Activated CD4-positive, alpha-beta T cell treated with anti-CD3 and anti-CD28 coated beads for 36 hours (primary cell): ENCODE measurements at regions not wholly inside any gene's neighbourhood (a gene's known extent, or its start where the extent isn't known, plus 50 kb on each side); places are given as distances from the start of the nearest gene placed in this dataset.
"Not testable (repeated sequence)": the region's sequence is repeated elsewhere in the genome, so short reads cannot be mapped to it uniquely, and the experiment has no call there.

Source experiments
- ATAC-seq: fragments of 200-7000 bp; cut with Tn5 transposase; one replicate; pipeline ENCODE4 v1.10.0; 2021; ENCODE audit warnings: mild to moderate bottlenecking, moderate library complexity
- CTCF ChIA-PET: fragments of 350-600 bp; sonication (Branson Sonifier 250); formaldehyde crosslinking; loops from one replicate; lab custom pipeline; 2021; ENCODE audit warnings: antibody characterized with exemption; lab: Charles Lee
- POLR2A ChIA-PET: fragments of 350-600 bp; sonication (Branson Sonifier 250); formaldehyde crosslinking; loops from one replicate; lab custom pipeline; 2021; ENCODE audit warnings: antibody characterized with exemption, inconsistent platforms; lab: Charles Lee
- DNase-seq: peaks from one replicate; pipeline ENCODE4 v3.0.0-alpha.2; 2020
- H3K27ac Mint-ChIP-seq: one replicate; pipeline ENCODE4 v1.8.0; 2021; ENCODE audit warnings: mixed read lengths
- H3K27me3 Mint-ChIP-seq: one replicate; pipeline ENCODE4 v1.8.0; 2021; ENCODE audit warnings: mixed read lengths
- H3K36me3 Mint-ChIP-seq: one replicate; pipeline ENCODE4 v1.8.0; 2021; ENCODE audit warnings: low read depth, mixed read lengths
- H3K4me1 Mint-ChIP-seq: one replicate; pipeline ENCODE4 v1.8.0; 2021; ENCODE audit warnings: mixed read lengths
- H3K4me3 Mint-ChIP-seq: one replicate; pipeline ENCODE4 v1.8.0; 2021; ENCODE audit warnings: mild to moderate bottlenecking, moderate library complexity, mixed read lengths
- H3K9me3 Mint-ChIP-seq: one replicate; pipeline ENCODE4 v1.8.0; 2021; ENCODE audit warnings: low read depth, mixed read lengths
- intact Hi-C, 2 experiments: fragments of 100-400 bp; cut with DNase I in 1 of 2; cut with micrococcal nuclease in 1 of 2; formaldehyde crosslinking; loops; one replicate each; pipeline versions ENCODE4 v1.14.2 to v1.15.1; 2022 to 2024; cut with DNase I, micrococcal nuclease

GRCh38 chr4:42288876-42289275 is 108.4 kb upstream of the SHISA3 start:
- ATAC-seq, H3K9me3 Mint-ChIP-seq, H3K27ac Mint-ChIP-seq, H3K4me3 Mint-ChIP-seq, H3K27me3 Mint-ChIP-seq, H3K36me3 Mint-ChIP-seq, CTCF ChIA-PET, DNase-seq, H3K4me1 Mint-ChIP-seq, POLR2A ChIA-PET: not testable (repeated sequence)
- intact Hi-C loops = loop anchor here in 1 of 2 experiments (10.0 kb wide), 1 partner anchor 576 kb away; no protein-coding TSS in a partner anchor

- CTCF ChIA-PET = interaction anchor here (0.7 kb wide), 1 partner anchor 79 kb away, joined by 5 read pairs; no protein-coding TSS in a partner anchor
- DNase-seq, POLR2A ChIA-PET, H3K4me1 Mint-ChIP-seq, ATAC-seq, H3K36me3 Mint-ChIP-seq, intact Hi-C loops, H3K4me3 Mint-ChIP-seq, H3K27ac Mint-ChIP-seq, H3K9me3 Mint-ChIP-seq, H3K27me3 Mint-ChIP-seq: not testable (repeated sequence)
Observed at GRCh38 chr4:42292192-42292591, 105.1 kb upstream of the SHISA3 start.

GRCh38 chr4:42293967-42294813 is 103.1 kb upstream of the SHISA3 start:
- ChIA-PET CTCF (interaction anchor here (1.5 kb wide), 1 partner anchor 10 kb away, joined by 4 read pairs; no protein-coding TSS in a partner anchor), POLR2A (no interaction called here)
- Mint-ChIP-seq H3K4me1 (no peaks in the 10 kb centered on the region), H3K36me3 (no peaks in the 10 kb centered on the region), H3K9me3 (no peaks in the 10 kb centered on the region), H3K27ac (no peak overlapping the region), H3K27me3 (peaks cover 9% of the 10 kb centered on the region), H3K4me3 (no peak overlapping the region)
- DNase-seq = no peak
- ATAC-seq = no peak
- intact Hi-C loops = no loop called here

GRCh38 chr4:42296196-42296595 is 101.1 kb upstream of the SHISA3 start:
- no peaks in the 10 kb centered on the region for H3K4me1 Mint-ChIP-seq
- no peaks in the 10 kb centered on the region for H3K36me3 Mint-ChIP-seq
- H3K27ac Mint-ChIP-seq = no peak overlapping the region
- H3K4me3 Mint-ChIP-seq = no peak overlapping the region
- H3K27me3 Mint-ChIP-seq = peaks cover 15% of the 10 kb centered on the region
- DNase-seq (no peak), ATAC-seq (no peak)
- H3K9me3 Mint-ChIP-seq = no peaks in the 10 kb centered on the region
- ChIA-PET POLR2A (no interaction called here), CTCF (no interaction called here)
- intact Hi-C loops = no loop called here

- intact Hi-C loops = no loop called here
- ChIA-PET CTCF (no interaction called here), POLR2A (no interaction called here)
- Mint-ChIP-seq H3K27ac (no peak overlapping the region), H3K4me1 (no peaks in the 10 kb centered on the region), H3K4me3 (no peak overlapping the region), H3K9me3 (no peaks in the 10 kb centered on the region), H3K36me3 (no peaks in the 10 kb centered on the region), H3K27me3 (peaks cover 25% of the 10 kb centered on the region)
- no peak for ATAC-seq
- peak; percentile 13 for DNase-seq
Observed at GRCh38 chr4:42302348-42302747, 94.9 kb upstream of the SHISA3 start.

GRCh38 chr4:42306221-42307109 is 90.8 kb upstream of the SHISA3 start:
- no peaks in the 10 kb centered on the region for H3K9me3 Mint-ChIP-seq
- intact Hi-C loops = no loop called here
- H3K4me3 Mint-ChIP-seq = no peak overlapping the region
- DNase-seq (no peak), ATAC-seq (no peak)
- H3K27me3 Mint-ChIP-seq = peaks cover 21% of the 10 kb centered on the region
- no peak overlapping the region for H3K27ac Mint-ChIP-seq
- CTCF ChIA-PET = no interaction called here
- POLR2A ChIA-PET = no interaction called here
- no peaks in the 10 kb centered on the region for H3K4me1 Mint-ChIP-seq
- H3K36me3 Mint-ChIP-seq = no peaks in the 10 kb centered on the region

GRCh38 chr4:42308247-42308646 is 89.0 kb upstream of the SHISA3 start:
- CTCF ChIA-PET = interaction anchor here (1.2 kb wide), 1 partner anchor 28 kb away, joined by 4 read pairs; no protein-coding TSS in a partner anchor
- Mint-ChIP-seq H3K27me3 (peaks cover 17% of the 10 kb centered on the region), H3K4me3 (no peak overlapping the region), H3K36me3 (no peaks in the 10 kb centered on the region), H3K4me1 (no peaks in the 10 kb centered on the region), H3K27ac (no peak overlapping the region), H3K9me3 (no peaks in the 10 kb centered on the region)
- intact Hi-C loops = no loop called here
- ATAC-seq (no peak), DNase-seq (no peak)
- POLR2A ChIA-PET = no interaction called here

- intact Hi-C loops = no loop called here
Observed at GRCh38 chr4:42309361-42310260, 87.7 kb upstream of the SHISA3 start.

GRCh38 chr4:42310358-42310757 is 86.9 kb upstream of the SHISA3 start:
- H3K9me3 Mint-ChIP-seq = peaks cover 2% of the 10 kb centered on the region
- ChIA-PET CTCF (no interaction called here), POLR2A (no interaction called here)
- ATAC-seq (no peak), DNase-seq (no peak)
- no peaks in the 10 kb centered on the region for H3K4me1 Mint-ChIP-seq
- H3K27me3 Mint-ChIP-seq = peaks cover 14% of the 10 kb centered on the region
- H3K27ac Mint-ChIP-seq = no peak overlapping the region
- intact Hi-C loops = no loop called here
- no peaks in the 10 kb centered on the region for H3K36me3 Mint-ChIP-seq
- no peak overlapping the region for H3K4me3 Mint-ChIP-seq

More at GRCh38 chr4:42309361-42310260, 87.7 kb upstream of the SHISA3 start:
- Mint-ChIP-seq H3K36me3 (no peaks in the 10 kb centered on the region), H3K4me3 (no peak overlapping the region), H3K27me3 (peaks cover 17% of the 10 kb centered on the region), H3K4me1 (no peaks in the 10 kb centered on the region), H3K27ac (no peak overlapping the region), H3K9me3 (peaks cover 2% of the 10 kb centered on the region)
- ChIA-PET CTCF (no interaction called here), POLR2A (no interaction called here)
- ATAC-seq (no peak), DNase-seq (no peak)

GRCh38 chr4:42310806-42311205 is 86.5 kb upstream of the SHISA3 start:
- Mint-ChIP-seq H3K27me3 (peaks cover 13% of the 10 kb centered on the region), H3K27ac (no peak overlapping the region), H3K4me3 (no peak overlapping the region), H3K9me3 (peaks cover 2% of the 10 kb centered on the region), H3K36me3 (no peaks in the 10 kb centered on the region), H3K4me1 (no peaks in the 10 kb centered on the region)
- ATAC-seq (no peak), DNase-seq (no peak)
- CTCF ChIA-PET = no interaction called here
- intact Hi-C loops = no loop called here
- POLR2A ChIA-PET = no interaction called here

- peaks cover 13% of the 10 kb centered on the region for H3K27me3 Mint-ChIP-seq
- ChIA-PET CTCF (no interaction called here), POLR2A (no interaction called here)
- no peak overlapping the region for H3K27ac Mint-ChIP-seq
- no peak overlapping the region for H3K4me3 Mint-ChIP-seq
- no peaks in the 10 kb centered on the region for H3K4me1 Mint-ChIP-seq
- peaks cover 2% of the 10 kb centered on the region for H3K9me3 Mint-ChIP-seq
- no peaks in the 10 kb centered on the region for H3K36me3 Mint-ChIP-seq
- ATAC-seq (no peak), DNase-seq (no peak)
- intact Hi-C loops = no loop called here
Observed at GRCh38 chr4:42311591-42311990, 85.7 kb upstream of the SHISA3 start.
